ENCODE measurements at regions not wholly inside any gene's neighbourhood (a gene's known extent, or its start where the extent isn't known, plus 50 kb on each side); places are given as distances from the start of the nearest gene placed in this dataset.

DNA sequence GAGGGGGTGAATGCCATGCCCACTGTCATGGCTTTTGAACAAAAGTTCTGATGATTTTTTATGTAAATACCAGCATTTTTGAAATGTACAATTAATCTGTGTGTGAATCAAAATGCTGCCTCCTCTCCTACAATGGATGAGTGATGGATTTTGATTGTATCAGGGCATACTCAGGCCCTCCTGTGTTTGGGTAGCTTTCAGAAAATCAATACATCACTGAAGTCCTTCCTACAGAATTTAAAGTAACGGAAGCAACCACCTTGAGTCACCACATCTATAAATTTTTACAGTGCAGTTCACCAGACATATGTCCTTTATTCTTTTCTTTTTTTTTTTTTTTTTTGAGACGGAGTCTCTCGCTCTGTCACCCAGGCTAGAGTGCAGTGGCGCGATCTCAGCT is 867.3 kb downstream of the EPHA4 start:
- TF ChIP-seq, protein P1, sequence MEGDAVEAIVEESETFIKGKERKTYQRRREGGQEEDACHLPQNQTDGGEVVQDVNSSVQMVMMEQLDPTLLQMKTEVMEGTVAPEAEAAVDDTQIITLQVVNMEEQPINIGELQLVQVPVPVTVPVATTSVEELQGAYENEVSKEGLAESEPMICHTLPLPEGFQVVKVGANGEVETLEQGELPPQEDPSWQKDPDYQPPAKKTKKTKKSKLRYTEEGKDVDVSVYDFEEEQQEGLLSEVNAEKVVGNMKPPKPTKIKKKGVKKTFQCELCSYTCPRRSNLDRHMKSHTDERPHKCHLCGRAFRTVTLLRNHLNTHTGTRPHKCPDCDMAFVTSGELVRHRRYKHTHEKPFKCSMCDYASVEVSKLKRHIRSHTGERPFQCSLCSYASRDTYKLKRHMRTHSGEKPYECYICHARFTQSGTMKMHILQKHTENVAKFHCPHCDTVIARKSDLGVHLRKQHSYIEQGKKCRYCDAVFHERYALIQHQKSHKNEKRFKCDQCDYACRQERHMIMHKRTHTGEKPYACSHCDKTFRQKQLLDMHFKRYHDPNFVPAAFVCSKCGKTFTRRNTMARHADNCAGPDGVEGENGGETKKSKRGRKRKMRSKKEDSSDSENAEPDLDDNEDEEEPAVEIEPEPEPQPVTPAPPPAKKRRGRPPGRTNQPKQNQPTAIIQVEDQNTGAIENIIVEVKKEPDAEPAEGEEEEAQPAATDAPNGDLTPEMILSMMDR (conservative IDR thresholded peaks at IDR 0.05; ENCODE audit: low read length), result no peak
- no peak for TF ChIP-seq EZH2phosphoT487 (IDR thresholded peaks at IDR 0.05; ENCODE audit: borderline replicate concordance)

All from Loucy (cell line).